Immature natural killer cell (primary cell): ENCODE measurements at regions not wholly inside any gene's neighbourhood (a gene's known extent, or its start where the extent isn't known, plus 50 kb on each side); places are given as distances from the start of the nearest gene placed in this dataset.
"Not testable (repeated sequence)": the region's sequence is repeated elsewhere in the genome, so short reads cannot be mapped to it uniquely, and the experiment has no call there.

Experiments used
- DNase-seq, 3 donors: peaks; one replicate each; pipeline ENCODE4 v3.0.0; 2022; ENCODE audit warnings: mixed read lengths in 1 of 3
- H3K27ac Mint-ChIP-seq, 6 donors: one replicate each; pipeline ENCODE4 v1.8.0; 2020; ENCODE audit warnings: mixed read lengths in 6 of 6, mild to moderate bottlenecking in 5 of 6, inconsistent platforms in 4 of 6, moderate library complexity in 3 of 6
- H3K27me3 Mint-ChIP-seq, 3 donors: one replicate each; pipeline ENCODE4 v1.8.0; 2020 to 2021; ENCODE audit warnings: low read depth in 3 of 3, mild to moderate bottlenecking in 3 of 3, mixed read lengths in 3 of 3, moderate library complexity in 3 of 3, inconsistent platforms in 1 of 3
- H3K36me3 Mint-ChIP-seq, 3 donors: one replicate each; pipeline ENCODE4 v1.8.0; 2020; ENCODE audit warnings: mixed read lengths in 3 of 3, inconsistent platforms in 2 of 3, mild to moderate bottlenecking in 2 of 3
- H3K4me1 Mint-ChIP-seq, 2 donors: one replicate each; pipeline ENCODE4 v1.8.0; 2020; ENCODE audit warnings: inconsistent platforms in 2 of 2, mild to moderate bottlenecking in 2 of 2, mixed read lengths in 2 of 2, moderate library complexity in 1 of 2
- H3K4me3 Mint-ChIP-seq, 5 donors: one replicate each; pipeline ENCODE4 v1.8.0; 2020; ENCODE audit warnings: mild to moderate bottlenecking in 5 of 5, mixed read lengths in 5 of 5, inconsistent platforms in 3 of 5, moderate library complexity in 3 of 5
- H3K9me3 Mint-ChIP-seq, 6 donors: one replicate each; pipeline ENCODE4 v1.8.0; 2020; ENCODE audit warnings: mild to moderate bottlenecking in 6 of 6, mixed read lengths in 6 of 6, inconsistent platforms in 4 of 6, moderate library complexity in 3 of 6

GRCh38 chr12:124470806-124471205 is 96.6 kb downstream of the NCOR2 start:
- Mint-ChIP-seq H3K27ac (peak overlapping the region in 2 of 6 donors; percentile 65), H3K9me3 (peaks cover 0 to 7% (median 0%) of the 10 kb centered on the region in 6 donors), H3K36me3 (peaks cover 23 to 41% (median 38%) of the 10 kb centered on the region in 3 donors), H3K4me3 (no peak overlapping the region), H3K27me3 (peaks cover 10 to 17% (median 14%) of the 10 kb centered on the region in 3 donors), H3K4me1 (peaks cover 18 to 28% of the 10 kb centered on the region in 2 donors)
- no peak for DNase-seq

- Mint-ChIP-seq H3K4me3 (no peak overlapping the region), H3K27ac (peak overlapping the region in 2 of 6 donors; percentile 73 to 78), H3K4me1 (peaks cover 25 to 34% of the 10 kb centered on the region in 2 donors), H3K36me3 (peaks cover 23 to 41% (median 38%) of the 10 kb centered on the region in 3 donors), H3K9me3 (peaks cover 0 to 7% (median 0%) of the 10 kb centered on the region in 6 donors), H3K27me3 (peaks cover 10 to 17% (median 14%) of the 10 kb centered on the region in 3 donors)
- no peak for DNase-seq
These were observed 97.3 kb downstream of the NCOR2 start for GRCh38 chr12:124470139-124470538.

GRCh38 chr12:124469193-124469888 is 98.1 kb downstream of the NCOR2 start:
- Mint-ChIP-seq H3K9me3 (peaks cover 0 to 7% (median 0%) of the 10 kb centered on the region in 6 donors), H3K4me3 (peak overlapping the region in 2 of 5 donors; percentile 15 to 52), H3K36me3 (peaks cover 22 to 44% (median 42%) of the 10 kb centered on the region in 3 donors), H3K27ac (peak overlapping the region in 5 of 6 donors; percentile 77 to 86 (median 84)), H3K27me3 (peaks cover 10 to 15% (median 14%) of the 10 kb centered on the region in 3 donors), H3K4me1 (peaks cover 33 to 42% of the 10 kb centered on the region in 2 donors)
- DNase-seq: peak in 1 of 3 donors; percentile 44

GRCh38 chr12:124467549-124467948 is 99.9 kb downstream of the NCOR2 start:
- DNase-seq, H3K9me3 Mint-ChIP-seq: not testable (repeated sequence)
- Mint-ChIP-seq H3K4me1 (peaks cover 45 to 58% of the 10 kb centered on the region in 2 donors), H3K4me3 (peak overlapping the region in 1 of 5 donors; percentile 38), H3K36me3 (peaks cover 6 to 38% (median 35%) of the 10 kb centered on the region in 3 donors), H3K27me3 (peaks cover 12 to 14% (median 13%) of the 10 kb centered on the region in 3 donors), H3K27ac (peak overlapping the region in 5 of 6 donors; percentile 64 to 91 (median 86))

GRCh38 chr12:124466216-124467128 is 100.9 kb downstream of the NCOR2 start:
- H3K4me3 Mint-ChIP-seq: peak overlapping the region; percentile 75 to 86 (median 80)
- H3K27me3 Mint-ChIP-seq: peaks cover 12 to 16% (median 13%) of the 10 kb centered on the region in 3 donors
- peaks cover 0 to 30% (median 30%) of the 10 kb centered on the region in 3 donors for H3K36me3 Mint-ChIP-seq
- H3K27ac Mint-ChIP-seq: peak overlapping the region; percentile 87 to 96 (median 93)
- peaks cover 52 to 58% of the 10 kb centered on the region in 2 donors for H3K4me1 Mint-ChIP-seq
- H3K9me3 Mint-ChIP-seq: peaks cover 0 to 7% (median 0%) of the 10 kb centered on the region in 6 donors
- peak; percentile 93 for DNase-seq

GRCh38 chr12:124465473-124465872 is 101.9 kb downstream of the NCOR2 start:
- H3K27me3 Mint-ChIP-seq: peaks cover 12 to 13% (median 12%) of the 10 kb centered on the region in 3 donors
- H3K4me1 Mint-ChIP-seq: peaks cover 58% of the 10 kb centered on the region in 2 donors

GRCh38 chr12:124464830-124465229 is 102.6 kb downstream of the NCOR2 start:
- H3K4me1 Mint-ChIP-seq: peaks cover 57 to 62% of the 10 kb centered on the region in 2 donors
- peak overlapping the region; percentile 87 to 96 (median 91) for H3K27ac Mint-ChIP-seq
- H3K27me3 Mint-ChIP-seq: peaks cover 12 to 16% (median 13%) of the 10 kb centered on the region in 3 donors
- H3K36me3 Mint-ChIP-seq: peaks cover 2 to 23% (median 23%) of the 10 kb centered on the region in 3 donors
- no peak for DNase-seq
- peaks cover 0 to 4% (median 0%) of the 10 kb centered on the region in 6 donors for H3K9me3 Mint-ChIP-seq
- H3K4me3 Mint-ChIP-seq: peak overlapping the region; percentile 74 to 86 (median 80)

More at GRCh38 chr12:124465473-124465872, 101.9 kb downstream of the NCOR2 start:
- no peak for DNase-seq
- Mint-ChIP-seq H3K36me3 (peaks cover 0 to 25% (median 24%) of the 10 kb centered on the region in 3 donors), H3K9me3 (peaks cover 0 to 6% (median 0%) of the 10 kb centered on the region in 6 donors), H3K27ac (peak overlapping the region; percentile 87 to 96 (median 93)), H3K4me3 (peak overlapping the region; percentile 75 to 86 (median 80))

GRCh38 chr12:124464062-124464461 is 103.3 kb downstream of the NCOR2 start:
- H3K9me3 Mint-ChIP-seq: peaks cover 0 to 3% (median 0%) of the 10 kb centered on the region in 6 donors
- peaks cover 4 to 22% (median 22%) of the 10 kb centered on the region in 3 donors for H3K36me3 Mint-ChIP-seq
- H3K4me3 Mint-ChIP-seq: peak overlapping the region in 4 of 5 donors; percentile 74 to 86 (median 78)
- peaks cover 62 to 63% of the 10 kb centered on the region in 2 donors for H3K4me1 Mint-ChIP-seq
- H3K27me3 Mint-ChIP-seq: peaks cover 7 to 16% (median 10%) of the 10 kb centered on the region in 3 donors
- DNase-seq: no peak
- H3K27ac Mint-ChIP-seq: peak overlapping the region; percentile 87 to 96 (median 91)

GRCh38 chr12:124463341-124463921 is 104.0 kb downstream of the NCOR2 start:
- H3K27ac Mint-ChIP-seq: peak overlapping the region in 4 of 6 donors; percentile 85 to 91 (median 88)
- no peaks in the 10 kb centered on the region for H3K9me3 Mint-ChIP-seq
- peaks cover 4 to 22% (median 21%) of the 10 kb centered on the region in 3 donors for H3K36me3 Mint-ChIP-seq
- peaks cover 67 to 68% of the 10 kb centered on the region in 2 donors for H3K4me1 Mint-ChIP-seq
- DNase-seq: no peak
- H3K4me3 Mint-ChIP-seq: peak overlapping the region in 1 of 5 donors; percentile 14
- peaks cover 7 to 17% (median 10%) of the 10 kb centered on the region in 3 donors for H3K27me3 Mint-ChIP-seq

GRCh38 chr12:124462750-124463149 is 104.7 kb downstream of the NCOR2 start:
- peaks cover 4 to 22% (median 21%) of the 10 kb centered on the region in 3 donors for H3K36me3 Mint-ChIP-seq
- peak overlapping the region in 3 of 6 donors; percentile 35 to 85 (median 72) for H3K27ac Mint-ChIP-seq
- no peaks in the 10 kb centered on the region for H3K9me3 Mint-ChIP-seq
- peaks cover 74 to 75% of the 10 kb centered on the region in 2 donors for H3K4me1 Mint-ChIP-seq
- peaks cover 7 to 17% (median 10%) of the 10 kb centered on the region in 3 donors for H3K27me3 Mint-ChIP-seq
- H3K4me3 Mint-ChIP-seq: peak overlapping the region in 2 of 5 donors; percentile 6 to 14
- DNase-seq: no peak

GRCh38 chr12:124461851-124462623 is 105.4 kb downstream of the NCOR2 start:
- Mint-ChIP-seq H3K36me3 (peaks cover 4 to 22% (median 21%) of the 10 kb centered on the region in 3 donors), H3K4me1 (peaks cover 69 to 78% of the 10 kb centered on the region in 2 donors), H3K27me3 (peaks cover 7 to 17% (median 10%) of the 10 kb centered on the region in 3 donors), H3K4me3 (no peak overlapping the region), H3K9me3 (no peaks in the 10 kb centered on the region), H3K27ac (peak overlapping the region in 4 of 6 donors; percentile 6 to 36 (median 21))
- no peak for DNase-seq

- H3K36me3 Mint-ChIP-seq: peaks cover 4 to 22% (median 21%) of the 10 kb centered on the region in 3 donors
- no peak overlapping the region for H3K27ac Mint-ChIP-seq
- no peak for DNase-seq
- peaks cover 3 to 18% (median 4%) of the 10 kb centered on the region in 3 donors for H3K27me3 Mint-ChIP-seq
- H3K4me3 Mint-ChIP-seq: no peak overlapping the region
- peaks cover 69 to 78% of the 10 kb centered on the region in 2 donors for H3K4me1 Mint-ChIP-seq
- no peaks in the 10 kb centered on the region for H3K9me3 Mint-ChIP-seq
These were observed 106.2 kb downstream of the NCOR2 start for GRCh38 chr12:124461241-124461673.
